ENCODE measurements at regions not wholly inside any gene's neighbourhood (a gene's known extent, or its start where the extent isn't known, plus 50 kb on each side); places are given as distances from the start of the nearest gene placed in this dataset.

DNA sequence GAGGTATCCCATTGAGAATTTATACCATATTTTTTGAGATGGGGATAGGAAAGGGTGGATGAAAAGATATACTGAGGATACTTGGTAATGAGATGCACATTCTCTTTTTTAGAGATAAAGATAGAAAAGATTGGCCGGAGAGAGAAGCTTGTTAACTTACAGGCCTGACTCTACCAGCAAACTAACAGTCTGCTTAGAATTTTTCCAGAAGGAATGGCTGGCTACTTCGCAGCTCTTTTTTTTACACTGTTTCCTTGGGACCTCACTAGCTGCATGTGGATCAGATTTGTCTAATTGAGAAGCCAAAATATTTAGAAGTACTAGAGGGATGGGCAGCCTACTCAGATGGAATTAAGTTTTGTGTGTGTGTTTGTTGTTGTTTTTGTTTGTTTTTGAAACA lies 586.6 kb downstream of the TAFA4 start:
- TF ChIP-seq CTCF (IDR thresholded peaks at IDR 0.05; ENCODE audit: control insufficient read depth, insufficient read depth, low read depth, low read length, missing control alignments), result no peak
- DNase-seq (ENCODE audit: low read depth), result no peak

GRCh38 chr3:68342426-68342825 lies 589.9 kb downstream of the TAFA4 start:
- H3K4me3 ChIP-seq (ENCODE audit: control insufficient read depth, low read depth, low read length), result no peak overlapping the region
- no peak for TF ChIP-seq CTCF (IDR thresholded peaks at IDR 0.05; ENCODE audit: control insufficient read depth, insufficient read depth, low read depth, low read length, missing control alignments)
- DNase-seq (ENCODE audit: low read depth), result no peak

More for the DNA sequence above, 586.6 kb downstream of the TAFA4 start:
- H3K4me3 ChIP-seq (ENCODE audit: control insufficient read depth, low read depth, low read length), result no peak overlapping the region

GRCh38 chr3:68336042-68336441 lies 596.3 kb downstream of the TAFA4 start:
- no peak for DNase-seq (ENCODE audit: low read depth)

GRCh38 chr3:68334367-68334986 lies 597.9 kb downstream of the TAFA4 start:
- DNase-seq (ENCODE audit: low read depth), result no peak
- H3K4me3 ChIP-seq (ENCODE audit: control insufficient read depth, low read depth, low read length), result no peak overlapping the region
- TF ChIP-seq CTCF (IDR thresholded peaks at IDR 0.05; ENCODE audit: control insufficient read depth, insufficient read depth, low read depth, low read length, missing control alignments), result no peak

More at GRCh38 chr3:68336042-68336441, 596.3 kb downstream of the TAFA4 start:
- no peak for TF ChIP-seq CTCF (IDR thresholded peaks at IDR 0.05; ENCODE audit: control insufficient read depth, insufficient read depth, low read depth, low read length, missing control alignments)
- H3K4me3 ChIP-seq (ENCODE audit: control insufficient read depth, low read depth, low read length), result no peak overlapping the region

DNA sequence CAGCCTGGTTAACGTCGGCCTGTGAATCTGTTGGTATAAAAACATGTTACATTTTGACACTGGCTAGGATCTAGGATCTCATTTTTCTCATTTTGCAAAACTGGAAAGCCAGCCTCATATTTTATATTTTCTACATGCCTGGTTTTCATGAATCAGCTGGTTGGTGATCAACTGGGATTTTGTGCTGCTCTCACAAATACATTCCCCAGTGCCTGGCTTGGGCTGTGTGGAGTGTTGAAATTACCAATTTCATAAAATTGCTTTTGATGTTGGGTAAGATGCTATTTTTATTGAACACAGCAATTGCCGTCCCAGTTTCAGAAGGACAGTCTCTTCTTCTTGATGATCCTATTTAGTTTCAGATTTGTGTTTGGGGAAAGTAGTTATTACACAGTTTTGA lies 604.3 kb downstream of the TAFA4 start:
- H3K4me3 ChIP-seq (ENCODE audit: control insufficient read depth, low read depth, low read length), result no peak overlapping the region
- no peak for TF ChIP-seq CTCF (IDR thresholded peaks at IDR 0.05; ENCODE audit: control insufficient read depth, insufficient read depth, low read depth, low read length, missing control alignments)

GRCh38 chr3:68315964-68316363 lies 616.4 kb downstream of the TAFA4 start:
- no peak for TF ChIP-seq CTCF (IDR thresholded peaks at IDR 0.05; ENCODE audit: control insufficient read depth, insufficient read depth, low read depth, low read length, missing control alignments)
- no peak overlapping the region for H3K4me3 ChIP-seq (ENCODE audit: control insufficient read depth, low read depth, low read length)
- no peak for DNase-seq (ENCODE audit: low read depth)

More for the DNA sequence above, 604.3 kb downstream of the TAFA4 start:
- DNase-seq (ENCODE audit: low read depth), result no peak

Measured in AG09309 (cell line).